NCI-H2227 treated with DMSO at 0.1 percent for 48 hours (cell line): ENCODE measurements at regions not wholly inside any gene's neighbourhood (a gene's known extent, or its start where the extent isn't known, plus 50 kb on each side); places are given as distances from the start of the nearest gene placed in this dataset.
"Not testable (repeated sequence)": the region's sequence is repeated elsewhere in the genome, so short reads cannot be mapped to it uniquely, and the experiment has no call there.

ENCODE experiments used
- DNase-seq: peaks from one replicate; lab custom pipeline; 2025; lab: John Stamatoyannopoulos, UW

DNA sequence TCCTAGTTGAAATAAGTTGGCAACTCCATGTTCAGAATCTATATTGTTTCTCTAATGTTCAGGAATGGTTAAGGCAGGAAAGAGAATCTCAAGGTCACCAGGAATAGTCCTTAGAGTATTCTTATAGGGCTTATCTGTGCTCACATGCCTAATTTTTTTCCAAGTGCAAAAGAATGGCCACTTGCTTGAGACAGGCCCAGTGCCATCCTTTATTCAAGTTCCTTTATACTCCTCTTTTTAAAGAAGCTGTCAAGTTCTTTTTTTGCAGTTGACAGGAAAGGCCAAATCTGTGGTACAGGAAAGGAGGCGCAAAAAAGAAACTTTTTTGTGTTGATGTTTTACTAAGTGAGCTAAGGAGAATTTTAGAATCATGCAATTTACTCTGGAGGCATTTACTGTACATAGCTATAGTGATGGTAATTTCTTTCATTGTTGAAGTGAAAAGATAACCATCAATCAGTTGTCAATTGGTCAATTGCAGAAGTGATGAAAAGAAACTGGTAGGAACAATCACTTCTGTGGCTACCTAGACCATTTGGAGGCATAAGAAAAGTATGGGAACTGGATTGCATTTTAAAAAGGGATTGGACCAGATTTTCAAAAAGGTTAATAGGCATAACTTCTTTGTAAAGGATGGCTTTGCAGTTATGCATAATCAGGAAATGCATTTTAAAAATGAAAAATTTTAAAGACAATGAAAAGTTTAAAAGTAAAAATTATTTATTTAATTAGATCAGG lies 102.5 kb upstream of the SOX2 start:
- no peak for DNase-seq

DNA sequence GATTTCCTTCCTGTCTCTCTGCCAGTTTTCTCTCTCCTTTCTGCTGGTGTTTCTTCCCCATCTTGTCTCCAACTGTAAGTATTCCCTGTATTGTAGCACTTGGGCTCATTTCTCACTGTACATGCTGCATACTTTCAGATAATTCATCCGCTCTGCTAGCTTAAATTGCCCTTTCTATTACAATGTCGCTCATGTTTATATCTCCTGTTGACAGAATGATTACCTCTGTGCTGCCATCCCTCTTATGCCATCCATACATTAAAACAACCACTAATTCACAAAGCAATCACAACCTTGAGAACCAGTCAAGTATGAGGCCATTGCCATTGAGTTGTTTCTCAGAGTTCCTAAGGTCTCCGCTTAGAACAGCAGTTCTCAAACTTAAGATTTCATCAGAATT lies 107.5 kb upstream of the SOX2 start:
- DNase-seq: no peak

DNA sequence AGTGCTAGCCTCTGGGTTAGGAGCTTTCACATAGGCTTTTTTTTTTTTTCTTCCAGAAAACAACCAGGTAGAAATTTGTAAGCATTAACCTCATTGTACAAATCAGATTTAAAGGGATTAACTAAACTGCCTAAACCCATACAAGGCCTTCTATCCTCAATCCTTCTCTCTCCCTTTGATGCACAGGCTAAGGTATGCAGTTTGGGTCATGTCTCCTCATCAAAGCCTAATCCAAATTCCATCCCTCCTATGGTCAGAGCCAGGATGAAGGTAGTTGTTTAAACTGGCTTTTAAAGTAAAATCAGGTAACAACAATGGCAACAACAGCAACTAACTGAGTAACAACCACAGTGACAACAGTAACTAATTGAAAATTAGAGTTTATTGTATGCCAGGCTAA lies 115.6 kb upstream of the SOX2 start:
- DNase-seq: no peak

DNA sequence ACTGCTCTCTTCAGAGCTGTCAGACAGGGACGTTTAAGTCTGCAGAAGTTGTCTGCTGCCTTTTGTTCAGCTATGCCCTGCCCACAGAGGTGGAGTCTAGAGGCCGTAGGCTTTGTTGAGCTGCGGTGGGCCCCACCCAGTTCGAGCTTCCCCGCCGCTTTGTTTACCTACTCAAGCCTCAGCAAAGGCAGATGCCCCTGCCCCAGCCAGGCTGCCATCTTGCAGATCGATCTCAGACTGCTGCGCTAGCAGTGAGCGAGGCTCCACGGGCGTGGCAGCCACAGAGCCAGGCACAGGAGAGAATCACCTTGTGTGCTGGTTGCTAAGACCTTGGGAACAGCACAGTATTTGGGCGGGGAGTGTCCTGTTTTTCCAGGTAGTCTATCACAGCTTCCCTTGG lies 120.8 kb upstream of the SOX2 start:
- DNase-seq: not testable (repeated sequence)

DNA sequence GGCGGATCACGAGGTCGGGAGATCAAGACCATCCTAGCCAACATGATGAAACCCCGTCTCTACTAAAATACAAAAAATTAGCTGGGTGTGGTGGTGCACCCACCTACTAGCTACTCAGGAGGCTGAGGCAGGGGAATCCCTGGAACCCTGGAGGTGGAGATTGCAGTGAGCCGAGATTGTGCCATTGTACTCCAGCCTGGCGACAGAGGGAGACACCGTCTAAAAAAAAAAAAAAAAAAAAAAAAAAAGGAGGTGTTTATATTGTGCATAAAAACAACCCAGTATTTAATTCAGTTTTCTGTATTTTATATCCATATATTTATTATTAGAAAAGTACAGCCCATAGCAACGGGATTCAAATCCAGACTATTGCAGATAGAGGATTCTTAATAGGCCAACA lies 129.1 kb upstream of the SOX2 start:
- no peak for DNase-seq

DNA sequence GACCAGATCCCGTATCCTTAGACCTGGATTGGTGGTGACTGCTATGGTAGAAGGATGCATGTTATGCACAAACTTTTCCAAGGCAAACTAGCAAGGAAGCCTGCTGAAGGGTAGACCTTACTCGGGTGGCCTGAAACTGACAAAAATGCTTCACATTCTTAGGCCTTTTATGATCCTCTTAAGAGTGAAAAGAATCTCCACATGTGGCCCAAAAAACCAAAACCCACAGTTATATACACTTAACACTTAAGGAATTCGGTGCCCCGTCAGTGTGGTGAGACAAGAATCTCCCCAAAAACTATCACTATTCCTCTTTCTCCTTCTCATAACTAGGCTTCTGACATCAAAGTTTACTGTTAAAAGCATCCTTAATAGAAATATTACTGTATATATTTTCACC lies 130.1 kb upstream of the SOX2 start:
- DNase-seq: no peak

DNA sequence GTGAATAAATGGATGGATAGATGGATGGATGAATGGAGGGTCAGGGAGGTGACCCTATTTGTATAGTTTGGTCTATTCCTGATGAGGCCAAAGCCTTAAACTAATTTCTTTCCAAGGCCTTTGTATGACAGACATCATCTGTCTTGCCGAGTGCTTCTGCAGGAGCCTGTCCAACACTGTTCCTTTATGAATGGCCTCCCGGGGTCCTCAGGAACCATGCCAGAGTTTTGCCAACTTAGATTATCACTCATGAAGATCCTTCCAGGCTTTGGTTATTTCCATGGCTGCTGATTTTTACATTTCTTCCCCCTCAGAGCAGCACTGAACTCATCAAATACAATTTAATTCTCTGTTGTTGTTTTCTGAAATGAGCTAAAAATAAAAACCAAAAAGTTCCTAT lies 133.0 kb upstream of the SOX2 start:
- no peak for DNase-seq

DNA sequence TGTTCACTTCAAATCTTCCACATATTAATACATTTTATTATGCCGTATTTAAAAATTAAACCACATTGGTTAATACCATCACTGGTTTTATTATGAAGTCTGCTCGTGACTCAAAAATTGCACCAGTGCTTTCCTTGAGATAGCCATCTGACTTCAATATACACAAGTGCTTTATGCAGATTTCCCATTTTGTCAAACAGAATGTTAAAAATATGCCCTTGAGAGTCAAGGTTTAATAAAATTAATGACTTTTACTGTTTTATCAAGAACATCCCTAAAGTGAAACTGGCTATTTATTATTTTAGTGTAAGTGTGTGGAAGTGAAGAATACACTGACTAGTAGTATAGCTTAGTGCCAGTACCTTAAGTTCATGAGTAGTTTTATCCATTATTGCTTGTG lies 139.3 kb upstream of the SOX2 start:
- no peak for DNase-seq

DNA sequence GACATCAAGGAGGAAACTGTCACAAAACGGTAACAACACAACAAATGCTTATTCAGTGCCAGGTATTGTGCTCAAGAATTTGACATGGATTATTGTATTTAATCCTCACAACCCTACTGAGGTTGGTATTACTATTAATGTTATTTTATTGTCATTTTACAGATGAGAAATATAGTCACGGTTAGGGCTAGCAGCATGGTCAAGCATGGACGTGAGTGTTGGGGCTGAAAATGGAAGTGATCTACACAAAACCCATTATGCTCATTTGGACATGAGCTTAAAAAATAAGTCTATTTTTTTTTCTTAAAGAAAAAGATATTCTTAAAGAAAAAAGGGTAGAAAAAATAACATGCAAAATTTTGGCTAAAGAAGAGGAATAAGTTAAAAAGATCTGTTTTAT lies 141.3 kb upstream of the SOX2 start:
- no peak for DNase-seq

DNA sequence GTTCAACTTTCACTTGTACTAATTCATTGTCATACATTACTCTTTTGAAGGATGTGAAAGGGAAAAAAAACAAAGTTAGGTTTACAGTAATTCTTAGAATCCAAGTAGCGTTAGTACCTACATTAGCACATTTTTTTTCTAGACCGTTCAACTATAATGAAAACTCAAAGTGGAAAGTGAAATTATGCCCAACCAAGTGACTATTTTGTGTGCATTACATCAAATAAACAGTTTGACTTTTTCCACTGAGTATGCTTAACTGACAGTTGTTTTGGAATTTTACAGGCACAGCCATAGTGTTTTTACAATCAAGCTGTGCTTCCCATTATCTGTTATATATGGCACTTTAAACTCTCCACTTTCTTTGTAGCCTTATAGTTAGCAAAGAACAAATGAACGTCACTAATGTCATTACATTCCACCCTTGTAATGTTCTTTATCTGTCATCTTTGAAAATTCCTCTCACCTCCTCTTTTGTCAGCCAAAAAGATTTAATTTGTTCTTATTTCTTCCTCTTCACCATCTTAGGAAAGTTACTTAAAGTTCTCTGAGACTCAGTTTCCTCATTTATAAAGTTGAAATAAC lies 142.3 kb upstream of the SOX2 start:
- no peak for DNase-seq

DNA sequence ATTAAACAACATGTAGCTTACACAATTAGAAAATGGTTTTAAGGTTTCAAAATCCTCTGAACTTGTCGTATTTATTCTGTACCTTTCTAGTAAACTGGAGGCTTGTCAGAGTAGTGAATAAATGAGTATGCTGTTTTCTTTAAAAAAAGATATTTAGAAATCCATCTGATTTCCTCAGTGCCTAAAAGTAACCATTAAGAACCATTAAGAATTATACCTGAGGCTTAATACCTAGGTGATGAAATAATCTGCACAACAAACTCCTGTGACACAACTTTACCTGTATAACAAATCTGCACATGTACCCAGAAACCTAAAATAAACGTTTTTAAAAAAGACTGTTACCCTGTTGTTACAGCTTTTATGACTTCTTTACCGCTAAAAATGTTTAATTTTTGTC lies 143.0 kb upstream of the SOX2 start:
- no peak for DNase-seq

DNA sequence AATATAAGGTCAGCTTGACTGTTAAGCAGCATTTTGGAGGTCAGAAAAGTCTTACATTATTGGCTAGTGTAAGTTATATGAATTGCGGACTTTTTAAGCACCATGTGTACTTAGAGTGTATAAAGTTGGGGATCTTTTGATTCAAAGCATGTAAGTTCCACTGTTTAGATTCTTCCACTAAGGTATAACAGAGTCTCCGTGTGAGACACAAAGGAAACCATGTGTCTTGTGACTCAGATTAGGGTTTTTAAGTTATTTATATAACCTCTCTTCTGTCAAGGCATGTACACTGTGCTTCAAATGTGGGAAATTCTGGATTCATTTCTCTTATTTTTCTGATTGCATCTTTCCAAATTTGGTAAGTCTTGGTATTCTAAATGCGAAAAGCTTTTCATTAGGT lies 143.5 kb upstream of the SOX2 start:
- DNase-seq: no peak

DNA sequence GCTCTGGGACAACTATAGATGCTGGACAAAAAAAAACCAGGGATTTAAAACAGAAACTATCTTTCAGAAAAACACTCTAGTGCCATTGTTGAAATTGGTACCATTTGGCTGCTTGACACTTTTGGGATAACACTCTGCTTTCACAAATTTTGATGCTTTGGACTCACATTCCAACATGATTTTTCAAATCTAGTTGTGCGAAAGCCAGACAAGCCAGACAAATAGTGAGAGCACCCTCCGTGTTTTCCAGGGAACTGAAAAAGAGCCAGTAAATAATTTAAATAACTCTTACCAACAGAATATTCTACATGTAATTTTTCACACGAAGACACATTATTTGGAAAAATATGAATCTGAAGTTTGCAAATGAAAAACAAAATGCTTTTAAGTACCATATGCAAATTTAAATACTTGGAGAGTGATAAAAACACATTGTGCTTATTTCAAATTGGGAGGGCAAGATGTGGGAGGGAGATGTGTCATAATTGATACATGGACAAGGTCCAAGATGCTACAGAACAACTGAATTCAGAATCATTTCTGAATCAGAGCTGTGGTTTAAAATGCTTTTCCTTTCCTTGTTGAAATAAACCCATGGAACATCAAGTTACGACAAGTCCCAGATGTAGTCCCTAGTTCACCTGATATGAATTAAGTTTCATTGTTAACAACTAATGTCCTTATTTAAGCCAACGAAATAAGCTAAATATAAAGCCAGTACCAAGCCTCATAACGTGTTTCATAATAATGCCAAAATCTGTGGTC lies 144.2 kb upstream of the SOX2 start:
- DNase-seq: no peak

DNA sequence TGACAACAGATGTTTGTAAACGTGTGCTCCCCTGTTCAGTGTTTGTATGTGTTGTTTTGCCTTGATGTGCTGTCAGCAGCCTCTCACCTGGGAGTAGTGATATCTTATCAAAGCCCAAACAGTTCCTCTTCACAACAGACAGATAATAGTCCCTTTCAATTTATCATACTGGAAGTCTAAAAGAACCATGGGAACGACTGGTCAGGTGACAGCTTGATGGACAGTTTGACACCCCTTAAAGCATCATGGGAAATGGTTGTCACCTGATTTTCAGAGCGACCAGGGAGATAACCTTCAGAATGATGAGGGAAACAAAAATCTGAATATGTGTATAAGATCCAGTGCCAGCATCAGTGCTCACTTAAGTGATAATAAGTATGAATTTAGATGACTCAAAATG lies 146.3 kb upstream of the SOX2 start:
- no peak for DNase-seq

DNA sequence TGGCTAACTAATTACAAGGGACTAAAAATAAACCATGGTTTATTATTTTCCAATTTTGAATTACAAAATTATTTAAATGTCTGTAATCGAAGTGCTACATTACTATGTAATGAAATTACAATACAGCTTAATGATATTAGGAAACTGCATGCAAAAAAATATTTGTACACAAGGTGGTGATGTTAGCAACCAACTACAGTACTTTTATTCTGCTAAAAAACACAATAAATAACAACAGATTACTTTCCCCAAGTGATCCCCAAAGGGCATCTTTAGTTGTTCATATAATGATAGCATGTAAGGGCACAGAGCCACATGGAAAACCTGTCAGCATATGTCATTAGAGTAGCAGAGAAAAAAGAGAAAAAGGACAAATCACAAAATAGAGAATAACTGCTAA lies 147.5 kb upstream of the SOX2 start:
- no peak for DNase-seq

DNA sequence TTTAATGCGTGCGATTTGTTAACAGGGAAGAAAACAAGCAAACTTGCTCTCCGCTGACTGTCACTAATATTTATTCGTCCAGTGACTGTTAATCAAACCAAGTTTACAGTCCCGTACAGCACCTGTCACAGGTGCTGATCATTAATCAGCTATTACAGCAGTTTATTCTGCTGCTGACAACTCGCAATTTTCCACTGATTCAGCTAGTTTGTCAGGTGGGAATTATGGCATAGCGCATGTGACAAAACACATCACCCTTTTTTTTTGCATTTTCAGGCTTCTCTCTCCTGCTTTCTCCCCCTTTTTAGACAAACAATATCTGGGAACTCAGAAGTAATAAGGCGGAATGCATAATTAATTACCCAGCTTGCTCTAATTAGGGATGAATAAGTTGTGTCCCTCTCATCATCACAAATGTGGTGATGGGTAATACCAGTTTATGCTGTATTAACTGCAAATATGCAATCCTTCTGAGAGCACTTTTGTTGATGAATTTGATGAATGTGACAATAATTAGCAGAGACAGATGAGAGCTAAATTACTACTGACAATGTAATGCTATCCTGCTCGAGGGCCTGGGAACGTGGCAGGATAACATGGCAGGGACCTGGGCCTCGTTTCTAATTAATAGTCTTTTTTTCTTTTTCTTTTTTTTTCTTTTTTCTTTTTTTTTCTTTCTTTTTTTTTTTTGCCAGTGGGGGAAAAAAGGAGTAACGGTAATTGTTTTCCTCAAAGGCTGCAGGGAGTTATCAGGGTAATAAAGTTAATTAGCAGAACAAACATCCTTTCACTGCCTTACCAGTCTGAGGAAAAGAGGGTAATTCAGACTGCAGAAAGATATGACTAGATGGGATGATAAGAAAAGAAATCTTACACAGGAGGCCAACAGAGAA lies 150.3 kb upstream of the SOX2 start:
- DNase-seq: no peak

DNA sequence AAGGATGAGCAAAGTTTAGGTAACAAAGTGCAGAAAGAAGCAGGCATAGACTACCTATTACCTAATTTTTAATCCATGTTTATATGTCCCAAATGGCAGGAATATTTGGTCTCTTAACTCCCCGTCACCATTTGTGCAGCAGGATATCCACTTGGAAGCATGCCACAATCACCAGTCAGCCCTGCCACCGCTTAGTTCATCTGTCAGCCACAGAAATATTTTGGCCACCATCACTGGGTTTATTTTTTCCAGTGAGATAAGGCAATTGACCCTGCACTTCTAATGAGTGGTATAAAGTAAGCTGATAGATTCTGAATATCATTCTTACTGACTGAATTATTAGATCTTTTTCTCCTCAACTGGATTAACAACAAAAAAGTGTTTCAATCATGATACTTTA lies 152.9 kb upstream of the SOX2 start:
- DNase-seq: no peak

DNA sequence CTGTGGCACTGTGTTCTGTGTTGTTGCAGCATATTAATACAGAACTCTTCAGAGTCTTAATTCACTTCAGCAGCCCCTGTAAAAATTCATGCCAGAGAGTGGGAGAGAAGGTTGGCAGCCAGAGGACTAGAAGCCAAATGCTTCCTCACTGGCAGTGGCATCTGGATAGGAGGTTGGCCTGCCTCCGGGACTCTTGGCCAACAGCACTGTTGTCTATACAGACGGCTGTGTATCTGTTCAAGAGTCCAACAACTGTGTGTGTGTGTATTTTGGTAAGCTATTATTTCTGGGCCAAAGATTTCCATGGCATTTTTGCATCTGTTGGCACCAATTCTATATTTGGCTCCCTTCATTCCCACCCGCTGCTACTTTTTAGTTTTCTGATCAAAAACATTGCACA lies 156.0 kb upstream of the SOX2 start:
- no peak for DNase-seq

DNA sequence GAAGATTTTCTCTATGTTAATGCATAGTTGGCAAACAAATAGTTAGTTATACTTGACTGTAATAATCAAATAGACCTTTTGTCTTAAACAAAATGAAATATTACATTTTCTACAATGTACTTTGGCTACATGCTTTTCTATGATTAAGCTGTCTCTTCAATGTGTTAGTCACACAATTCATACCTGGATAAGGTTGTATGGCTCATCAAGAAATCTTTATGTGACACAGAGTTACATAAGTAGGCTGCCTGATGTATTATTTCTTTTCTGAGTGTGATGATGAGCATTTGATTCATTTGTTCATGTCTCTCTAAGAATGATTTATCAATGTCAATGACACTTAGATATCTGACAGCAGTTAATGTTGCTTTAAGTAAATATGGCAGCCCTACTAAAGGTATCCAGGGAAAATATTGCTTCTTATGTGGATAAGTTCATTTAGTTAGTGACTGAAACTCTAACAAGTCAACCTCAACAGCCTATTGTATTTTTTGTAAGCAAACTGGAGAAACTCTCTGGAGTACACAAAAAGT lies 157.4 kb upstream of the SOX2 start:
- no peak for DNase-seq

DNA sequence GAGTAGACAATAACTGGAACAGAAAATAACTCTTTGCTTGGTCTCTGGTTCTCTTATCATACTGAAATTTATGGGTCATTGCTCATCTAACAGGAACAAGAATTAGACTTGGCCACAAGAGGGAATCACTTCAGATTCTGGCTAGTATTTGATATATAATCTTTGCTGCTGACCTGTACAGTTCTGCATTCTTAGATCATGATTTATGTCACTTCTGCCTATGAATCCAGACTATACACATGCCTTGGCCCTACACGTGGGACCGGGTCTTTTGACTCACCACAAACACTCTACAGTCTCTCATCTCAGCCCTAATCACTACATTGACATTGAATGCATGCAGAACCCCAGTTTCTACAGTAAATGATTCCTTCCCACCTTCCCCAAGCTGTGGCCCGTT lies 162.5 kb upstream of the SOX2 start:
- no peak for DNase-seq

DNA sequence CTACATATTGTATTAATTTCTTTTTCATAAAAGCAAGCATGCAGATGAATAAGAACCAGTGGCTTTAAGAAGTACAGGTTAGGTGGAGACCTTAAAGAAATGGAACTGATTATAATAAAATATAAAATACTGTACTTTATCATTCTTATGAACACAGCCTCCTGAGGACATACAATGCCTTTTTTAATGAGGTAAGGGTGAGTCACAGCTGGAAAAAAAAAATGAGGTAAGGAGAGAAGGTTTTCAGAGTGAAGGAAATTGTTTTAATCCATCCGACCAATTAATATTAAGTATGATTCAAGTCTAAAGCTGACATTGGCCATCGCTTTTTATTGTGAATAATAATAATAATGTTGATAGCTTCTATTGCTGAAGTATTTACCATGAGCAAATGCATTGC lies 170.3 kb upstream of the SOX2 start:
- DNase-seq: no peak

DNA sequence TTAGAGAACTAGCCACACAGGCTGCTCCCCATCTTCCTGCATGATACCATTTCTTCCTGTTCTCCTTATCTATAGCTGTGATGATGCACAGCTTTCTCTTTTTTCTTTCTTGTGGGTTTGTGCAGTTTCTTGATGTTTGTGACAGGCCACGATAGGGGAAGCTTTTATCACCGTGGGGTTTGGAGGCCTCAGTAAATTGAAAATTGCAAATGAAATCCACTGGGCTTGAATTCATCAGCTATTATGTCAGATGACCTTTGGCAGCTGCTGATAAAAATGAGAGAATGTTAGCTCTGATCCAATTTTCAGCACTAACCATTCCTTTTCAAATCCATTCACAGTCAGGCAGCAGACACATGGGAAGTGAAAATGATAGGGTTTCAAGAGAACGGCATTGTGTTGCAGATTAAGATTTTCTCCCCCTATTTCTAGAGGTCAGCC lies 176.9 kb upstream of the SOX2 start:
- peak; percentile 95 for DNase-seq
